Glomerular endothelial cell (primary cell): ENCODE measurements at regions not wholly inside any gene's neighbourhood (a gene's known extent, or its start where the extent isn't known, plus 50 kb on each side); places are given as distances from the start of the nearest gene placed in this dataset.
"Not testable (repeated sequence)": the region's sequence is repeated elsewhere in the genome, so short reads cannot be mapped to it uniquely, and the experiment has no call there.

Experiments
- DNase-seq: peaks from one replicate; pipeline ENCODE4 v3.0.0-alpha.2; 2011; ENCODE audit warnings: low read depth, low spot score; ENCODE audit errors: extremely low read depth

DNA sequence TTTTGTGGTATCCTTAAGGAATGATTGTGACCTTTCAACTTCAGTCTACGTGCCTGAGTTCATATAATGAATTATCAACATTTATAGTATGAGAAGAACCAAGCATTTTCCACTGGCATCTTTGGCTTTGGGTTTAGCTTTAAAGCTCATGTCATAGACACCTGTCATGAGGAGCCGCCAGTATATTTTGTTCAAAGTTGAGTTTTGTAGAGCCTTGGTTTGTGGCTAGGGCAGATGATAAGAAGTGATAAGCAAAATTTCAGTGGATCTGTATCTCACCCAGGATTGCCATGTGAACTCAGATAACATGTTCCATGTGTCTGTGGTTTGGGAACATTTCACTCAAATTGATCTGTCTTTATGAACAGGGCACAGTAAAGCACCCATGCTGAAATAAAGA is 873.2 kb downstream of the STPG2 start:
- DNase-seq: no peak

DNA sequence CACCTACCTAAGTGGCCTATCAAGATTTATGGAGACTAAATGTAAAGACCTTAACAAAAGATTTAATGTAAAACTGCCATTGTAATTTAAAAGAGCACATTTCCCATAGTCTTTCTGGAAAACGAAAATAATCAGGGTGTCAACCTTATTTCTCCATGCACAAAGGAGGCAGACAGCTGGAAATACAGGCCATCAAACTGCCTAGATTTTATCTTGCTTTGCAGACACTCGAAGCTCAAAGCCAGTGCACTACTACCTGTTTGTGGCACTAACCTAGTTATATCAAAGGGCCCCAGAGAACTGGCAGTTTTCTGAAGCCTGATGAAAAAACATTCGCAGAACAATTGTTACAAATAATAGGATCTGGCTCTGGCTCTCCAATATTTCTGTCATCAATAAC is 863.9 kb downstream of the STPG2 start:
- no peak for DNase-seq

DNA sequence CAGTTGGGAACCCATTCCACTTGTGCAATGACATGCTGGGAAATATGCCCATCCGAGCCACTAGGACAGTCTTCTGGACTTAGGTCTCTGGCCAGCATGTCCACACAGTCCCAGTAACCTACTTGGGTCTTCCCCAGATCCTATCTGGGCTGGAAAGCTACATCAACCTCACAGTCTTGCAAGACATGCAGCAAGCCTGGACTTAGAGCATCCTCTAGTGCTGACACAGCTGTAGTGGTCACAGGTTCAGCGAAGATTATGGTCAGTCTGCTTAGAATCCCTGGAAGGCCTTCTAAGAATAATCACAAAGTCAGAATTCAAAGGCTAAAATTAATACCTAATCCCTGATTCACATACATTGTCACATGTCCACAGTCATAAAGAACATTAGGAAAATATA is 842.7 kb downstream of the STPG2 start:
- DNase-seq: no peak

DNA sequence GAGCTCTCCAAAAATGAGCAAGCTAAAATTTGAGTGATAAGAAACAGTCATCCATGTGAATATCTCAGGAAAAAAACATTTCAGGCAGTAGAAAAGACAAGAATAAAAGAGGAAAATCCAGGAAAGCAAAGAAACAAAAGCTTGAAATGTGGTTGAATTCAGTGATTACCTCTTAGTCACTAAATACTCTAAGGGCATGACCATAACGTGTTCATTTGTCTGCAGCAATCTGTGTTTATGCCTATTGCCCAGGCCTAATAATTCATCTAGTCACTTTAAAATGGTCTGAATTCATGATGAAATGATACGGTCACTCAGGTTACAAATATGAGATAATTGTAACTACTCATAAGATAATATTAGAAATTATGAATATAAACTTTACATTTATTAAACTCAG is 837.9 kb downstream of the STPG2 start:
- DNase-seq: no peak

DNA sequence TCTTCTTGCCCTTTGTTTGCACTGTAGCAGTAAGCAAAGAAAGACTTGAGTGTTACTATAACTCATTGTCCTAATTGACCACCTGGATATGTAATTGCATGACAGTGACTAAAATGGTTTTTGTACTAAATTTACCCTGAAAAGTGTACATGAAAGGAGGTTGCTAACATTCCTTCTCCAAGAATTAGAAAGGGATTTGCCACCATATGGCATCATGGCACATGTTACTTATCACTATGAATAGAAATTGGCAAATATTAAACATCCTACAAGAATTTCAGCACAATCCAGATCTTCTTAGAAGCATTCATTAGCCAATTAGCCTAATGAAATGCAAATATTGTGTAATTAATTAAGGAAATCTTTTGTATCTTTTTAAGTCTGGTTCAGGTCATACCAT is 834.2 kb downstream of the STPG2 start:
- DNase-seq: no peak

DNA sequence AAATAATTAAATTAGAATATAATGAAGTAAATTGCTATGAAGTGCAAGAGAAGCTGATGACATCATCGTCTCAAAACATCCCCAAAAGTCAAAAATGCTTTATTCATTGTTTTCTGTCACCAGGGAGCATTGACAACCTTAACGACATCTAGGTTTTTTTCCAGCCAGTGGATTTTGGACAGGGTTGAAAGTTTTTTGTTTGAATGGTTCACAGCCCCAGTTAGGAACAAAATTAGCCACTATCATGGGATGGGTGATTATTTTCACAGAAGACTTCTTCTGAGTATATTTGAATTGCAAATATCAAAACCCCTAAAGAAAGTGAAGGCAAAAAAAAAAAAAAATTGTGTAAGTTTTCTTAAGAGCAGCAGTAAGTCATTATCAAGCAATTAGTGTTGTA is 826.1 kb downstream of the STPG2 start:
- DNase-seq: no peak

DNA sequence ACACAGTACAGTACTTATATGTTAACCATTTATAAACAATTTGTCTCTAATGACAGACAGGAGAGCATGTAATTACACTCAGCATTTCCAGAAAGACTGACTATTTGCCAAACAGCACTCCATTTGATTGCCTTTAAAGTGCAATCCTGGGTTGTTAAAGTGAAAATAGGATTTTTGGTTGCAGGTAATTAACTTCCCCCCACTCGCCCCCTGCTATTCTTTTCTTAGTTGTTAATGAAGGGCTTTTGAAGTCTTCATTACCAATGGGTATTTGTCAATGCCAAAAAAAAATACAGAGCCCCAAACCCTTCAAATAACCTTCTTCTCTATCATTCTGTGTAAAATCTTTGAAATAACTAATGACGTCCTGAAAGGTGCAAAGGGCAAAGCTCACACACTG is 825.6 kb downstream of the STPG2 start:
- no peak for DNase-seq

DNA sequence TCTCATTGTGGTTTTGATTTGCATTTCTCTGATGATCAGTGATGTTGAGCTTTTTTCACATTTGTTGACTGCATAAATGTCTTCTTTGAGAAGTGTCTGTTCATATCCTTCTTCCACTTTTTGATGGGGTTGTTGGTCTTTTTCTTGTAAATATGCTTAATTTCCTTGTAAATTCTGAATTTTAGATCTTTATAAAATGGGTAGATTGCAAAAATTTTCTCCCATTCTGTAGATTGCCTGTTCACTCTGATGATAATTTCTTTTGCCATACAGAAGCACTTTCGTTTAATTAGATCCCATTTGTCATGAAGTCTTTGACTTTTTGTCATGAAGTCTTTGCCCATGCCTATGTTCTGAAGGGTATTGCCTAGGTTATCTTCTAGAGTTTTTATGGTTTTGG is 817.5 kb downstream of the STPG2 start:
- DNase-seq: not testable (repeated sequence)

DNA sequence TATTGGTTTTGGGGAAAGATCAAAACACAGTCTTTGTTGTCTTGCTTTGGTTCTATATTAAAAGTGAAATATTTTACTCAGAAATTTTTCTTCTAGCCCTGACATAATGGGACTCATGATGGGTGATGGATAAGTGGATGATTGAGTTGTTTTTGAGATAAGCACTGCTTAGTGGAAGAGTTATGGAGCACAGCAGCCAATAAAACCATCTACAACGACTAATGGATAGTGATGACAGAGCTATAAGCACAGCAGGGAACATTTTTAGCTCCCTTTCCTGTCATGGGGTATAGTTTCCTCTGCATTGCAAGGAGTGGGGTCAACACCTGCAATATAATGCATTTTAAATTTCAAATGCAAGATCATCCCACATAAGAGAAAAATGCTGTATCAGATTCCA is 812.4 kb downstream of the STPG2 start:
- no peak for DNase-seq

DNA sequence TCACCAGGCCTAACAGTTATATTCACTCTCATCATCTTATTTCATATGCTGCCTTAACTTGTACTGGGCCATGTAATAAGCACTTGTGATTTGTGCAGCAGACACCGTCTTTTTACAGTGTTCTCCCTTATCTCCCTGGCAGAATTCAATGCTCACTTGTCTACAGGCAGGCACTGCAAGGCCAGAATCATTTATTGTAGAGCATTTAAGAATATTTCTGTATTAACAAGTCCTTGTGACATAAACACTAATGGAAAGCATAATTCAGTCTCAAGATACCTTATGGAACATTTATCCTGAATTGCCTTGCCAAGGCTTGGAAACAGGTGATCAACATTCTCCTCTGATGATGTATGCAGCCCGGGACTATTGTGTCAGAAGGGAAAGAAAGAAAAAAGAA is 808.9 kb downstream of the STPG2 start:
- DNase-seq: no peak

DNA sequence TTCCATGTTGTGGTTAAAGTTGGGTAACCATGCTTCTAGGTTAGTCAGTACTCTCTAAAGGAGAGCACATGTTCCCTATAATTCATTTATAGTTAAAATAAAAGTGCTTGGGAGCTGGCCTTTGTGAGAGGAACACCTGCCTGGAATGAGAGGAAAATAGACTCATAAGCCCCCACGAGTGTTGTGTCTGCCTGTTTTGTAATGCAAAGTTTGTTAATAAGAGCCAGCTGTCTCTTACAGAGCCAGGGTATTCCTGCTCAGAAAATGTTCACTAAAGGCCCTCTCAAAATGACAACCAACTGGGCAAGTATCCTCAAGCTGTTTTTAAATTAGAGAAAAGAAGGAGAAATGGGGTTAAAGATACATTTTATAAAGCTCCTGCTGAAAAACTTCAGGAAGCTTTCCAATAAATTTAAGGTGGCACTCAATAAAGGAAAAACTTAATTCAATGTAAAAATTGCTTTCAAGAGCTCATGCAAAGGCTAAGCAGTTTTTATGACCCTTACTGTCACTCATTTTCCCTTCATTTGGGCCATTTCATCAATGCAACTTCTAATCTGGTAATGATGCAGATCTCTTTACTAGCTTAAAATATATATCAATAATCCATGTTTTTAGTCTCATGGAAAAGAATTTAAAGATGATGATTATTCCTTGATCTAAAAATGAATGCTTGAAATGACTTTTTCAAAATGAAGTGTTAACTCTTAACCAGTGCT is 793.6 kb downstream of the STPG2 start:
- no peak for DNase-seq

DNA sequence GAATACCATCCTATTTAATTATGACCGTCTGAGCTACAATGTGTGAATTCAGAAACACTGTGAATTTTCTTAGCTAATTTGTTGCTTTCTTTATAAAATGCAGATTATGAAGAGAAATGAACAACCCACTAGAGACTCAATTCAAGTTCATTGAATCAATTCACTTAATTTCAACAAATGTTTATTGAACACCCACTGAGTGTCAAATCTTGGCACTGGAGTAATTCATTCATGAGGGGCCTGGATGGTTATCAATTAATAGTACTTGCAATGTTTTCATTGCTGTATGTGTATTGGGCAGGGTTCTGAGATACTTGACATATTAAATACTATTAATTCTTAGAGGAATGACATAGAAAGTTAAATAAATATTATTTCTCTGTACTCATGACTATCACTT is 789.4 kb downstream of the STPG2 start:
- no peak for DNase-seq

DNA sequence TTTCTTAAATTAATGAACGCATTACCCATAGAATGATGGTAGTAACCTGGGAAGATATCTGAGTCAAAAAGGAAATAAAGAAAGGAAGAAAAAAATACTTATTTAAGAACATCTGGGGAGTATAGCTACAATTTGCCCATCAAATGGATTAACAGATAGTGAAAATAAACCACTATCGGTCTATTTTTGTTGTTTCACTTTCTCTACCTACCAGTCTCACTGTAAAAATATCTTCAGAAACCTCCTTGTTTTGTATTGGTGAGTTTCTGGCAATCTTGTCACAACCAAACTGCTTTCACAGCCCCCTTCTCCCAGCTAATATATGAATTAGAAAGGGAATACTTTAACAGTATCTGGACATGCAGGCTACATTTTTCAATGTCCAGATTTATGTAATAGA is 783.5 kb downstream of the STPG2 start:
- DNase-seq: no peak

DNA sequence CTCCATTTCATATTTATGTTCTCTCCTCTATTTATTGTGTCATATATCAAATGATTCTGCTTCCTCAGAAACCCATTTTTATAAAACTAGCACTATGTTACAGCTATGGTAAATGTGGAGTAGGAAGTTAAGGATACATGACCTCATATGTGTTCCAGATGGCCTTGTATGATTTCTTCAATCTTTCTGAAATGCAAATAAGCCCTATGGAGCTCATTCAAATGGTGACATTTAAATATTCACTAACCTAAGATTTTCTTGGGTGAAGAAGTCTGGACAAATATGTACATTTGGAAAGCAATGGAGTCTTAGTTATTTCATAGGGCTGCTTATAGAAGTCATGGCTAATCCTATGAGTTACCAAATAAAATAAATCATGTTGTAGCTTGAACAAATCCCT is 782.5 kb downstream of the STPG2 start:
- DNase-seq: no peak

DNA sequence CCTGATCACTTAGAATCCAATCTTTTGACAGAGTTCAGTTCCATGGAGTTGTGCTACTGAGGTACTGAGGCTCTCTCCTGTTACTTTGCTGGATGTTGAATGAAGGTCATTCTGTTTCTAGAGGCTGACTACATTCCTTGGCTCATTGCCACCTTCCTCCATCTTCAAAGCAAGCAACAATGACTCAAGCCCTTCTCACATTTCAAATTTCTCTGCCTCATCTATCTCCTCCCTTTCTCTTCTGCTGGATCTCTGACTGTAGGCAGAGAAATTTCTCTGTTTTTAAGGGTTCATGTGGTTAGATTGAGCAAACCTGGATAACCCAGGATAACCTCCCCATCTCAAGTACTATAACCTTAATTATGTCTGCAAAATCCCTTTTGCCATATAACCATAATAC is 775.4 kb downstream of the STPG2 start:
- DNase-seq: no peak

DNA sequence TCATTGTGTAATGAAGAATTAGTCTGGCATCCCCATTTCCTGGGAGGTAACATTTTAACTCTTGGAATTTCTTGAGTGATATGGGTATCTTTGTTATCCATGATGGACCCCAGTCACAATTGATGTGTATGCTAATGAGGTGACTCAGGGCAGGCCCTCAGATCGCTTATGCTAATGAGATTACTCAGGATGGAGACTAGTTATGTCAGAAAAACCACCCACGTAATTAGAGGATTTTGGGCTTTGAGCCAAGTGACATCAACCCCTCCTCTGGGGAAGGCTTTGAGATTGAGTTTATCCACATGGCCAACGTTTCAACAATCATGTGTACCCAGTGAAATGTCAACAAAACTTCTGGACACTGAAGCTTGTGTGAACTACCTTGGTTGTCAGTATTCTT is 772.7 kb downstream of the STPG2 start:
- no peak for DNase-seq

DNA sequence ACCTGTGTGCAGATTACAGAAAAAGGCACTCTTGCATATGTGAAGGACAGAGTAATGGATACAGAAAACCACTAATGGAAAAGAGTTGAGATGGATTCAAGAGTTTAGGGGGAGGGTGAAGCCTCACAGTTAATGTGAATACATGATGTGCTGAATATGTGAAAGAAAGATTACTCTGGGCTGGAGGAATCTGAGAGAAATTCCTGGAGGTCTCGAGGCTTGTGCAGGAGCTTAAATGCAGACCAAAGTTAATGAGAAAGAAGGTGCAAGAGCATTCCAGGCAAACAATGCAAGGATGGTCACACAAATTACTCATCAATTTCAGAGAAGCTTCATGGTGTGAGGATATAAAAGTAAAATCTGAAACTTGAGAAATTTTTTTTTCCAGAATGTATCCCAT is 768.8 kb downstream of the STPG2 start:
- no peak for DNase-seq

DNA sequence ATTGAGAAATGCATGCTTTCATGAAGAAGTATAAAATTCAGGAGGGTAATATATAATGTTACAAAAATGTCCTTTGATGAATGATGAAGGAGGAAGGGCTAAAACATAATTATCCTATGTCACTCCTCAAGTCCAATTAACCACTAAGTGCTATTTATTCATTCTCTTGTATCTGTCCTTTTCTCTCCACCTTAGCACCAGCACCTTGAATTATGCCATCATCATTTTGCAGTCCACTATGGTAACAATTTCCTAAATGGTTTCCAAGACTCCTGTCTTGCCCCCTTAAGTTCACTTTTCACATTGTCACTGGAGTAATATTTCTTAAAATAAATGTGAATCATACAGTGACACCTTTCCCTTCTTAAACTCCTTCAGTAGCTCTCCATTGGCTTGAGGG is 756.3 kb downstream of the STPG2 start:
- DNase-seq: no peak

DNA sequence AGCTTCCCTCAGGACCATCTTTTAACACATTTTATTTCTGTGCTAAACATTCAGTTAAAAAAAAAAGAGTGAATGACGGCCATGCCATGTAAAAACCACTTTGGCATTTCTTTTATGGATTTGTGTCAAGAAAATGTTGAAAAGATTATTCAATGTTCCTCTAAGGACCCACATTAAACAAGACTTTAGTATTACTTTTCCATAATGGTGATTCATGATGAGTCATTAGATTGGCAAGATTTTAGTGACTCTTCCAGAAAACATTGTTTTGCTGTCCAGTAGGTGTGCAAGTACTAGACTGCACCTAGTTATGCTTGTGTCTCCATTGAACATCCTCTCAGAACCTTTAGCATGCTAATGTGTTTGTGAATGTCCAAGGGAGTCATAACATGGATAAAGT is 748.6 kb downstream of the STPG2 start:
- no peak for DNase-seq

DNA sequence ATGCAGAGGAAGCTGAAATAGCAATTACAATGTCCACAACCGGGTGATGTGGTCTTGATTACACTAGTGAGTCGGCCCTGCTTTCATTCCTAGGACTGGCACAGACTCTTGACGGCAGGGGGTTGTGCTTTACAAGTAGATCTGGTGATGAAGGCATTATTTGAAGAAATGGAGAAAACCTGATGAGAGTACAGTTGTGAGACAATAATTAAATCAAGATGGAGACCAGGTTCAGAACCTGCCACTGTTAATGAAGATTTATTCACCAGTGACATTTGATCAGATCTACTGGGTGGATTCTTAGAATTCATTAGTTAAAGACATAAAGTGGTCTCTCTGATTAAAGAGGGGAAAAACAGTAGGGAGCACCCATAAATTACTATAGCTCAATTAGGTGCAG is 747.2 kb downstream of the STPG2 start:
- DNase-seq: no peak

DNA sequence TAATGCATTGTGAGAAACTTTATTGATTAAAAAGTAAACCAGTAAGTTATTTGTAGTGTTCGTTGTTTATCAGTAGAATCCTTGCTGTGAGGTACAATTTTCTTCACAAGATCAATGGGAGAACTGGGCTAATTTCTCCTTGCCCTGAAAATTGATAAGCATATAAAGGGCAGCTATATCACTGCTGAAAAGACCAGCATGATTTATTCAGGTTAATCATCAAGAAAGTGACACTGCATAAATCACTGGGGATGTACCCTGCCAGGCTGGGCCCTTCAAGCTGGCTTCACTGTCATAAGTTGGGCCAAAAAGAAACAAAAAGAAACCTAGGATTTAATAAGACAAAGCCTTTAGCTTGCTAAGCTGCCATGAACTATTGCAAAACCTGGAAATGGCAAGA is 746.7 kb downstream of the STPG2 start:
- DNase-seq: no peak

DNA sequence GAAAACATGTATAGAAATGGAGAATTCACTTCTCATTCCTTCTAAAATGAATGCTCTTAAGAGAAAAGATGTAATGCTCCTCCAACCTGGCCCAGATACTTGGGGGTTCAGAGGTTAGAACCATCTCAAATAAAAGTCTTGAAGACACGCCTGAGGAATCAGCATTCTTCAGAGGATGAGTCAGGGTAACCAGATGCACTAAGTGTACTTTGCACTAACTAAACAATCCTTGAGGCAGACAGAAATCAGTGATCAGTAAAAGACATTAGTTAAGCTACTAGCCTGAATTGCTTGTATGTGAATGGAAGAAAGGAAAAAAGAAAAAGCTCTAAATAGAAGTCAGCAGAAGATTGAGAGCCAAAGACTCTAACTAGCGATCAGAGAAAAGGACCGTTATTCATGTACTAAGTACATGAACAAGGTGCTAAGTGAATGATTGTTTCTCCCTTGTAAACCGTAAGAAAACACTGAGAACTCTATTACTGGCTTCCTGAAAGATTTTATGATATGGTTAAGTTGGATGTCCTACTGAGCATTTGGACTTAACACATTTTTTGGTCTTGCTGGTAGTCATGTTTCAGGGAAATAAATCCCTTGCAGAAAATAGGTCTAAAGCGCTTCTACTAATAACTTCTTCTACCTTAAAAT is 738.3 kb downstream of the STPG2 start:
- no peak for DNase-seq

DNA sequence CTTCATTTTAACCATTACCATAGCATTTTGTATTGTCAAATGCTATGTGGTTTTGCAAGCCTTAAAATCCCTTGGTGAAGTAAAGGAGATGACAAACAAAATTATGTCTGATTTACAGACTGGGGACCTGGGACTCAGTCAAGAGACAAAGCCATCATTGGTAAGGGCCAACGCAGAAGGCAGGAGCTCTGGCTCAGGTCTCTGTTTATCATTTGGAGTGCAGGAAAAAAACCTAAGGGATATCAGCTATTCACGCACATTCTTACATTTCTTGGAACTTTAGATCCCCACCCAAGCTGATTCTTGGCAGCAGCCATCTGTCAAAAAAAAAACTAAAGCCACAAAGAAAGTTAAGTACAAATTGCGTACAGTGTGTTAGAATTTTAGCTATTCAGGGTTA is 731.9 kb downstream of the STPG2 start:
- DNase-seq: no peak
